ENCODE measurements at regions not wholly inside any gene's neighbourhood (a gene's known extent, or its start where the extent isn't known, plus 50 kb on each side); places are given as distances from the start of the nearest gene placed in this dataset.

DNA sequence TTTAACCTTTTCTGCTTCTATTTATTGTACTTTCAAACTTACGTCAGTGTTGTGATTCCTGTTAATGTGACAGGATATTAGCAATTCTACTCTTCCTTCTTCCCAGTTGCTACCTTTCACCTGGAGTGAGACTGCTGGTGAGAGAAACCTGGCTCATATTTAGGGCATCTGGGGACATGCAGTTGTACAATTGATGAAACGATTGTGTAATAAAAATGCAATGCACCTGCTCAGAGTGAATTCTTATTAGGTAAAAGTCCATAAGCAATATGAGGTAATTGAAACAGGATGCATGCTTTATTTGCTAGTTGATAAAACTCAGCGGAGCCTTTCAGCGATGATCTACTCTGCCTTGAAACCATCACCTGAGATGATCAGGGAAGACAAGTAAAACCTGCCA, 116.1 kb upstream of the FBXO33 start:
- Histone ChIP-seq H3K27ac (ENCODE audit: insufficient read depth, low read length) (no peak overlapping the region), H3K79me2 (ENCODE audit: control insufficient read depth, insufficient read depth, low read length) (no peaks in the 10 kb centered on the region), H3K4me3 (replicated peaks in 1 of 4; ENCODE audit: control extremely low read depth in 1 of 4, insufficient read depth in 1 of 4, low read depth in 3 of 4, low read length in 4 of 4) (no peak overlapping the region), H3K9me3 (ENCODE audit: control insufficient read depth, insufficient read depth, low read depth, low read length) (no peaks in the 10 kb centered on the region), H3K4me1 (ENCODE audit: control insufficient read depth, extremely low read depth, insufficient read depth, low read length) (no peaks in the 10 kb centered on the region), H3K9ac (ENCODE audit: insufficient read depth, low read length) (no peak overlapping the region), H2AFZ (ENCODE audit: low read length) (no peak overlapping the region), H3K4me2 (ENCODE audit: extremely low read depth, insufficient read depth, low read length) (no peak overlapping the region), H3K36me3 (ENCODE audit: control insufficient read depth, insufficient read depth, low read length) (no peaks in the 10 kb centered on the region), H4K20me1 (ENCODE audit: control insufficient read depth, extremely low read depth, insufficient read depth, low read length) (no peaks in the 10 kb centered on the region), H3K27me3 (ENCODE audit: control insufficient read depth, insufficient read depth, low read length) (no peaks in the 10 kb centered on the region)
- TF ChIP-seq, protein P1, sequence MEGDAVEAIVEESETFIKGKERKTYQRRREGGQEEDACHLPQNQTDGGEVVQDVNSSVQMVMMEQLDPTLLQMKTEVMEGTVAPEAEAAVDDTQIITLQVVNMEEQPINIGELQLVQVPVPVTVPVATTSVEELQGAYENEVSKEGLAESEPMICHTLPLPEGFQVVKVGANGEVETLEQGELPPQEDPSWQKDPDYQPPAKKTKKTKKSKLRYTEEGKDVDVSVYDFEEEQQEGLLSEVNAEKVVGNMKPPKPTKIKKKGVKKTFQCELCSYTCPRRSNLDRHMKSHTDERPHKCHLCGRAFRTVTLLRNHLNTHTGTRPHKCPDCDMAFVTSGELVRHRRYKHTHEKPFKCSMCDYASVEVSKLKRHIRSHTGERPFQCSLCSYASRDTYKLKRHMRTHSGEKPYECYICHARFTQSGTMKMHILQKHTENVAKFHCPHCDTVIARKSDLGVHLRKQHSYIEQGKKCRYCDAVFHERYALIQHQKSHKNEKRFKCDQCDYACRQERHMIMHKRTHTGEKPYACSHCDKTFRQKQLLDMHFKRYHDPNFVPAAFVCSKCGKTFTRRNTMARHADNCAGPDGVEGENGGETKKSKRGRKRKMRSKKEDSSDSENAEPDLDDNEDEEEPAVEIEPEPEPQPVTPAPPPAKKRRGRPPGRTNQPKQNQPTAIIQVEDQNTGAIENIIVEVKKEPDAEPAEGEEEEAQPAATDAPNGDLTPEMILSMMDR (conservative IDR thresholded peaks at IDR 0.05 in 1 of 2, IDR thresholded peaks at IDR 0.05 in 1 of 2; ENCODE audit: low read depth in 1 of 2, low read length in 2 of 2): no peak
- TF ChIP-seq EZH2 (IDR thresholded peaks at IDR 0.05; ENCODE audit: low read length, missing control alignments): no peak
- no peak for DNase-seq (ENCODE audit: low read depth in 2 of 2)

DNA sequence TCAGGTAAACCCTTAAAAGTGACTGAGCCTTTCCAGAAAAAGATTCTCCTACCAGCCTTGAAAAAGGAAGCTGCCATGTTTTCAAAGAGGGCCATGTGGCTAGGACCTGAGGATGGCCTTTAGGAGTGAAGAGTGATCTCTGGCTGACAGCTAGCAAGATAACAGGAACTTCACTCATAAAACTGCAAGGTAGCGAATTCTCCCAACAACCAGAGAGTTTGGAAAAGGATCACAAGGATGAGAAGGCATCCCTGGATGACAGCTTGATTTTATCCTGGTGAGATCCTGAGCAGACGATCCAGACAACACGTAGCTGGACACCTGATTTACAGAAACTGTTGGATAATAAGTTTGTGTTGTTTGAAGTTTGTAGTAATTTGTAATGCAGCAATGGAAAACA, 115.6 kb upstream of the FBXO33 start:
- no peak overlapping the region for H3K4me3 ChIP-seq (replicated peaks in 1 of 4; ENCODE audit: control extremely low read depth in 1 of 4, insufficient read depth in 1 of 4, low read depth in 3 of 4, low read length in 4 of 4)
- no peak overlapping the region for H3K27ac ChIP-seq (ENCODE audit: insufficient read depth, low read length)
- H4K20me1 ChIP-seq (ENCODE audit: control insufficient read depth, extremely low read depth, insufficient read depth, low read length): no peaks in the 10 kb centered on the region
- no peak overlapping the region for H3K4me2 ChIP-seq (ENCODE audit: extremely low read depth, insufficient read depth, low read length)
- no peak for DNase-seq (ENCODE audit: low read depth in 2 of 2)
- H3K9ac ChIP-seq (ENCODE audit: insufficient read depth, low read length): no peak overlapping the region
- no peak overlapping the region for H2AFZ ChIP-seq (ENCODE audit: low read length)
- no peaks in the 10 kb centered on the region for H3K27me3 ChIP-seq (ENCODE audit: control insufficient read depth, insufficient read depth, low read length)
- H3K9me3 ChIP-seq (ENCODE audit: control insufficient read depth, insufficient read depth, low read depth, low read length): no peaks in the 10 kb centered on the region
- H3K4me1 ChIP-seq (ENCODE audit: control insufficient read depth, extremely low read depth, insufficient read depth, low read length): no peaks in the 10 kb centered on the region
- no peaks in the 10 kb centered on the region for H3K79me2 ChIP-seq (ENCODE audit: control insufficient read depth, insufficient read depth, low read length)
- no peaks in the 10 kb centered on the region for H3K36me3 ChIP-seq (ENCODE audit: control insufficient read depth, insufficient read depth, low read length)
- TF ChIP-seq EZH2 (IDR thresholded peaks at IDR 0.05; ENCODE audit: low read length, missing control alignments): no peak
- TF ChIP-seq, protein P1 (conservative IDR thresholded peaks at IDR 0.05 in 1 of 2, IDR thresholded peaks at IDR 0.05 in 1 of 2; ENCODE audit: low read depth in 1 of 2, low read length in 2 of 2): no peak

DNA sequence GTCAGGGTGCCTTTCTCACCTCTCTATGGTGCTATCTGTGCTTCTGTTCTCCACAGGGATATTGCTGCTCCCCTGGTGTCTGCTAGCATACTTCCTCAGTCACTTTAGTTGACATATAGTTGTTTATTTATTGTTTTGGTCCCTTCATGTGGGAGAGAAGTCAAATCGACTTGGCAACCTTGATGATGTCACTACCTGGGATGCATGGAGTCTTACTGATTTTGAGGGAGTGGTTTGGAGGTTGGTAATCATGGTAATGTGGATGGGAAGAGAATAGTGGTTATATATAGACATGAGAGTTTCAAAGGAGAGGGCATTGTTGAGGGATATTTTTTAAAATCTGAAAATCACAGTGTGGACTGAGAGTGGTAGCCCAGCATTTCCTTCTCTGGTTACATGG, 73.6 kb upstream of the FBXO33 start:
- Histone ChIP-seq H3K4me3 (replicated peaks in 1 of 4; ENCODE audit: control extremely low read depth in 1 of 4, insufficient read depth in 1 of 4, low read depth in 3 of 4, low read length in 4 of 4) (no peak overlapping the region), H3K27ac (ENCODE audit: insufficient read depth, low read length) (no peak overlapping the region), H4K20me1 (ENCODE audit: control insufficient read depth, extremely low read depth, insufficient read depth, low read length) (no peaks in the 10 kb centered on the region), H3K4me2 (ENCODE audit: extremely low read depth, insufficient read depth, low read length) (no peak overlapping the region), H3K4me1 (ENCODE audit: control insufficient read depth, extremely low read depth, insufficient read depth, low read length) (no peaks in the 10 kb centered on the region), H3K9ac (ENCODE audit: insufficient read depth, low read length) (no peak overlapping the region), H3K27me3 (ENCODE audit: control insufficient read depth, insufficient read depth, low read length) (no peaks in the 10 kb centered on the region), H3K9me3 (ENCODE audit: control insufficient read depth, insufficient read depth, low read depth, low read length) (no peaks in the 10 kb centered on the region), H3K36me3 (ENCODE audit: control insufficient read depth, insufficient read depth, low read length) (no peaks in the 10 kb centered on the region), H2AFZ (ENCODE audit: low read length) (no peak overlapping the region), H3K79me2 (ENCODE audit: control insufficient read depth, insufficient read depth, low read length) (no peaks in the 10 kb centered on the region)
- no peak for TF ChIP-seq EZH2 (IDR thresholded peaks at IDR 0.05; ENCODE audit: low read length, missing control alignments)
- TF ChIP-seq, protein P1 (conservative IDR thresholded peaks at IDR 0.05 in 1 of 2, IDR thresholded peaks at IDR 0.05 in 1 of 2; ENCODE audit: low read depth in 1 of 2, low read length in 2 of 2): no peak
- DNase-seq (ENCODE audit: low read depth in 2 of 2): no peak

Measured in fibroblast of lung (primary cell).